ENCODE measurements at regions not wholly inside any gene's neighbourhood (a gene's known extent, or its start where the extent isn't known, plus 50 kb on each side); places are given as distances from the start of the nearest gene placed in this dataset.

DNA sequence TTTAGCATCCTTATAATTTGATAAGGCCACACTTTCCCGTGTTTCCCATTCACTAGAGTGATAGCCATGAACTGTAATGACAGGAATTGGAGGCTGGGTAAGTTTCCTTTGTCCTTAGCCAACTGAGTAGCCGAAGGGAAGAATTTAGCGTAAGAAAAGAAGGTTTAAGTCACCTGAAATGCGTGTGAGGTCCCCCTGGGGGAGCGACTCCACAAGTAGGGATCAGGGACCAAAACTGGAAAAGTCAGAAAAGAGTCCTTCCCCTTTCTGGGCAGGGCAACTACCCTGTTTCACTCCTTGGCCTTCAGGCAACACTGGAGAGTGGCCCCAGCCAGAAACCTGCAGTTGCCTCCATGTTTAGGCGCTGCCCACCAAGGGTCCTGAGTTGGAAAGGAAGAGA lies 81.6 kb upstream of the MED14 start:
- FAIRE-seq (no peak), DNase-seq (ENCODE audit: low read depth) (no peak)
- H3K36me3 Mint-ChIP-seq (ENCODE audit: low read depth, unreplicated experiment) = no peaks in the 10 kb centered on the region
- no peak overlapping the region for H3K9ac ChIP-seq (ENCODE audit: low read length)
- H3K4me3 ChIP-seq (ENCODE audit: insufficient read depth, low read depth, low read length) = no peak overlapping the region
- no peak overlapping the region for H3K4me2 ChIP-seq (ENCODE audit: low read length)
- H3K27ac ChIP-seq (ENCODE audit: low read depth, low read length) = no peak overlapping the region
- no peaks in the 10 kb centered on the region for H3K4me1 Mint-ChIP-seq (ENCODE audit: low read depth, unreplicated experiment)
- H4K20me1 ChIP-seq (ENCODE audit: insufficient read depth, low read length) = no peaks in the 10 kb centered on the region
- no peaks in the 10 kb centered on the region for H3K9me3 Mint-ChIP-seq (ENCODE audit: unreplicated experiment)
- H3K27ac Mint-ChIP-seq (ENCODE audit: unreplicated experiment) = no peak overlapping the region
- no peaks in the 10 kb centered on the region for H3K27me3 Mint-ChIP-seq (ENCODE audit: low read depth, unreplicated experiment)
- no peaks in the 10 kb centered on the region for H3K36me3 ChIP-seq (ENCODE audit: insufficient read depth, low read length)
- no peak overlapping the region for H3K4me3 Mint-ChIP-seq (ENCODE audit: unreplicated experiment)
- TF ChIP-seq EZH2 (IDR thresholded peaks at IDR 0.05; ENCODE audit: insufficient read depth, low read length) = no peak
- TF ChIP-seq, protein P1, sequence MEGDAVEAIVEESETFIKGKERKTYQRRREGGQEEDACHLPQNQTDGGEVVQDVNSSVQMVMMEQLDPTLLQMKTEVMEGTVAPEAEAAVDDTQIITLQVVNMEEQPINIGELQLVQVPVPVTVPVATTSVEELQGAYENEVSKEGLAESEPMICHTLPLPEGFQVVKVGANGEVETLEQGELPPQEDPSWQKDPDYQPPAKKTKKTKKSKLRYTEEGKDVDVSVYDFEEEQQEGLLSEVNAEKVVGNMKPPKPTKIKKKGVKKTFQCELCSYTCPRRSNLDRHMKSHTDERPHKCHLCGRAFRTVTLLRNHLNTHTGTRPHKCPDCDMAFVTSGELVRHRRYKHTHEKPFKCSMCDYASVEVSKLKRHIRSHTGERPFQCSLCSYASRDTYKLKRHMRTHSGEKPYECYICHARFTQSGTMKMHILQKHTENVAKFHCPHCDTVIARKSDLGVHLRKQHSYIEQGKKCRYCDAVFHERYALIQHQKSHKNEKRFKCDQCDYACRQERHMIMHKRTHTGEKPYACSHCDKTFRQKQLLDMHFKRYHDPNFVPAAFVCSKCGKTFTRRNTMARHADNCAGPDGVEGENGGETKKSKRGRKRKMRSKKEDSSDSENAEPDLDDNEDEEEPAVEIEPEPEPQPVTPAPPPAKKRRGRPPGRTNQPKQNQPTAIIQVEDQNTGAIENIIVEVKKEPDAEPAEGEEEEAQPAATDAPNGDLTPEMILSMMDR (IDR thresholded peaks at IDR 0.05; ENCODE audit: insufficient read depth, low read depth, low read length) = no peak
- H3K79me2 ChIP-seq (ENCODE audit: insufficient read depth, low read length) = no peaks in the 10 kb centered on the region
- H3K27me3 ChIP-seq (ENCODE audit: insufficient read depth, low read length) = no peaks in the 10 kb centered on the region
- no peaks in the 10 kb centered on the region for H3K4me1 ChIP-seq (ENCODE audit: insufficient read depth, low read length)
- H2AFZ ChIP-seq (ENCODE audit: low read depth, low read length) = no peak overlapping the region
- no peaks in the 10 kb centered on the region for H3K9me3 ChIP-seq (ENCODE audit: insufficient read depth, low read depth, low read length)

DNA sequence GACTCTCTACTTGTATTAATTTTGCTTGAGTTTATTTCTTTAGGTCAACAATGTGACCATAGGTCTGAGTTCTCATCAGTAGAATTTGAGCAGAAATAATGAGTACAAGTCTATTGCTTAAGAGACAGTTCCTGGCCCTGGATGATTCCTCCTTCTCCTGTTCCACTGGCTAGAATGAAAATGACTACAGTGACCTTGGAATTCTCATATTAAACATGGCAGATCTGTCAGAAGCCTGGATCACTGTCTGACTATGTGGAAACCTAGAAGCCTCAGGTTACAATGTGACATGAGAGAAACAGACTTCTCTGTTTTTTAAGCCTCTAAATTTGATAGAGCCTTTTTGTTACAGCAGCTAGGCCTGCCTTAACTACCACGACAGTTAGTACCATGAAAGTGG lies 82.9 kb upstream of the MED14 start:
- TF ChIP-seq EZH2 (IDR thresholded peaks at IDR 0.05; ENCODE audit: insufficient read depth, low read length) = no peak
- TF ChIP-seq, protein P1 (IDR thresholded peaks at IDR 0.05; ENCODE audit: insufficient read depth, low read depth, low read length) = no peak
- H3K9me3 ChIP-seq (ENCODE audit: insufficient read depth, low read depth, low read length) = no peaks in the 10 kb centered on the region
- no peaks in the 10 kb centered on the region for H3K27me3 ChIP-seq (ENCODE audit: insufficient read depth, low read length)
- H3K36me3 ChIP-seq (ENCODE audit: insufficient read depth, low read length) = no peaks in the 10 kb centered on the region
- no peaks in the 10 kb centered on the region for H3K79me2 ChIP-seq (ENCODE audit: insufficient read depth, low read length)
- no peaks in the 10 kb centered on the region for H3K27me3 Mint-ChIP-seq (ENCODE audit: low read depth, unreplicated experiment)
- H3K4me3 ChIP-seq (ENCODE audit: insufficient read depth, low read depth, low read length) = no peak overlapping the region
- no peak for DNase-seq (ENCODE audit: low read depth)
- no peak overlapping the region for H3K27ac ChIP-seq (ENCODE audit: low read depth, low read length)
- no peak overlapping the region for H3K4me2 ChIP-seq (ENCODE audit: low read length)
- H3K9me3 Mint-ChIP-seq (ENCODE audit: unreplicated experiment) = no peaks in the 10 kb centered on the region
- no peak overlapping the region for H3K27ac Mint-ChIP-seq (ENCODE audit: unreplicated experiment)
- no peaks in the 10 kb centered on the region for H3K4me1 Mint-ChIP-seq (ENCODE audit: low read depth, unreplicated experiment)
- no peak overlapping the region for H3K9ac ChIP-seq (ENCODE audit: low read length)
- H3K4me3 Mint-ChIP-seq (ENCODE audit: unreplicated experiment) = no peak overlapping the region
- no peaks in the 10 kb centered on the region for H4K20me1 ChIP-seq (ENCODE audit: insufficient read depth, low read length)
- no peaks in the 10 kb centered on the region for H3K4me1 ChIP-seq (ENCODE audit: insufficient read depth, low read length)
- FAIRE-seq = peak; percentile 93
- no peaks in the 10 kb centered on the region for H3K36me3 Mint-ChIP-seq (ENCODE audit: low read depth, unreplicated experiment)
- no peak overlapping the region for H2AFZ ChIP-seq (ENCODE audit: low read depth, low read length)

DNA sequence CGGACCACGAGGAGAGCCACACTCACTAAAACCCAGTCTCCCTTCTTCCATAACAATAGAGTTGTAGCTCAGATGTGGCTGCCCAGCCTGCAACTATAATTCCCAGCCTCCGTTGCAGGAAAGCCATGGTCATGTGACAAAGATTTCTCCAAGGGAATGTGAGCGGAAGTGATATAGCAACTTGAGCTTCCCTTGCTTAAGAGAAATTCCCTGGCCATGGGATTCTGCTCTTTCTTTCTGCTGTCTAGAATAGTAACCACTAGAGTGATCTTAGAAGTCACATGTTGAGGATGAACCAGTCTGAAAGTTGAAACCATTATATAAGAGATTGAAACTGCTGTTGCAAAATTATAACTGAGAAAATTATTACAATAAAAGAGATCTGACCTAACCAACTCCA lies 86.4 kb upstream of the MED14 start:
- Histone ChIP-seq H3K79me2 (ENCODE audit: insufficient read depth, low read length) (no peaks in the 10 kb centered on the region), H3K9ac (ENCODE audit: low read length) (no peak overlapping the region), H3K27ac (ENCODE audit: low read depth, low read length) (no peak overlapping the region), H3K27me3 (ENCODE audit: insufficient read depth, low read length) (no peaks in the 10 kb centered on the region), H4K20me1 (ENCODE audit: insufficient read depth, low read length) (no peaks in the 10 kb centered on the region), H3K9me3 (ENCODE audit: insufficient read depth, low read depth, low read length) (no peaks in the 10 kb centered on the region), H3K36me3 (ENCODE audit: insufficient read depth, low read length) (no peaks in the 10 kb centered on the region), H3K4me3 (ENCODE audit: insufficient read depth, low read depth, low read length) (no peak overlapping the region), H3K4me2 (ENCODE audit: low read length) (no peak overlapping the region), H3K4me1 (ENCODE audit: insufficient read depth, low read length) (no peaks in the 10 kb centered on the region), H2AFZ (ENCODE audit: low read depth, low read length) (no peak overlapping the region)
- FAIRE-seq (no peak), DNase-seq (ENCODE audit: low read depth) (no peak)
- Mint-ChIP-seq H3K9me3 (ENCODE audit: unreplicated experiment) (peaks cover 6% of the 10 kb centered on the region), H3K27ac (ENCODE audit: unreplicated experiment) (no peak overlapping the region), H3K4me3 (ENCODE audit: unreplicated experiment) (no peak overlapping the region), H3K4me1 (ENCODE audit: low read depth, unreplicated experiment) (no peaks in the 10 kb centered on the region), H3K36me3 (ENCODE audit: low read depth, unreplicated experiment) (no peaks in the 10 kb centered on the region), H3K27me3 (ENCODE audit: low read depth, unreplicated experiment) (no peaks in the 10 kb centered on the region)
- TF ChIP-seq, protein P1 (IDR thresholded peaks at IDR 0.05; ENCODE audit: insufficient read depth, low read depth, low read length) = no peak
- no peak for TF ChIP-seq EZH2 (IDR thresholded peaks at IDR 0.05; ENCODE audit: insufficient read depth, low read length)
